BJ (cell line): ENCODE measurements at regions not wholly inside any gene's neighbourhood (a gene's known extent, or its start where the extent isn't known, plus 50 kb on each side); places are given as distances from the start of the nearest gene placed in this dataset.
"Not testable (repeated sequence)": the region's sequence is repeated elsewhere in the genome, so short reads cannot be mapped to it uniquely, and the experiment has no call there.

Experiments
- CTCF ChIA-PET: fragments of 350-600 bp; formaldehyde crosslinking; extraction: SDS; loops from one replicate; lab custom pipeline; 2021; ENCODE audit warnings: antibody characterized with exemption, inconsistent platforms; lab: Yijun Ruan, JAX
- POLR2A ChIA-PET: fragments of 300-600 bp; sonication (Branson Sonifier 250); formaldehyde crosslinking; extraction: SDS; loops from one replicate; lab custom pipeline; 2021; ENCODE audit warnings: antibody characterized with exemption; lab: Charles Lee
- DNase-seq: peaks from one replicate; pipeline ENCODE4 v3.0.0-alpha.2; 2011; ENCODE audit warnings: low read depth
- H3K27me3 ChIP-seq: 2 replicates; pipeline ENCODE4 v1.6.0; 2011; ENCODE audit warnings: low read length; ENCODE audit not compliant: control insufficient read depth, insufficient read depth
- H3K36me3 ChIP-seq: 2 replicates; pipeline ENCODE4 v1.5.1; 2011; ENCODE audit warnings: low read length; ENCODE audit not compliant: control insufficient read depth, insufficient read depth
- H3K4me3 ChIP-seq: 2 replicates; pipeline ENCODE4 v1.5.1; 2011; ENCODE audit warnings: low read depth, mild to moderate bottlenecking, control low read depth, low read length
- TF ChIP-seq, protein P1 (sequence below): IDR thresholded peaks from 2 replicates; pipeline ENCODE4 v1.5.1; 2011; ENCODE audit warnings: low read depth, mild to moderate bottlenecking, control low read depth, inconsistent platforms, low read length, moderate library complexity; ENCODE audit not compliant: insufficient read depth

DNA sequence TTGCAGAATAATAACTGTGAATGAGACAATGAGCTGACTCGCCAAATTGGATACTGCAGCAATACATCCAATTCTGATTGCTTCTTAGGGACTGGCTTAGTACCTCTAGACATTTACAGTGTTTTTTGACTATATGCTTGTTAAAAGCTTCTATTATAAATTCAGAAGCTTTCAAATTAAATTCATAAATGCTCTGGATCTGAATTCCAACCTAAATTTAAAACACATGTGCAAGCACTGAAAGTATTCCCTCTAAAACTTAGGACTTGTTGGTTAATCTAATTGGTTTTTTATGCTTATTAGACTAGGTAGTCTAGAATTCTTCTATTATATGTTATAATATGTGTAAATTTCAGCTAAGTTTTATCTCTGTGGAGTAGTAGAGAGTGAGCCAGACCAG is 306.9 kb downstream of the CPS1 start:
- ChIA-PET POLR2A (no interaction called here), CTCF (no interaction called here)
- Histone ChIP-seq H3K36me3 (no peaks in the 10 kb centered on the region), H3K4me3 (no peak overlapping the region), H3K27me3 (no peaks in the 10 kb centered on the region)
- DNase-seq, result no peak
- TF ChIP-seq, protein P1, sequence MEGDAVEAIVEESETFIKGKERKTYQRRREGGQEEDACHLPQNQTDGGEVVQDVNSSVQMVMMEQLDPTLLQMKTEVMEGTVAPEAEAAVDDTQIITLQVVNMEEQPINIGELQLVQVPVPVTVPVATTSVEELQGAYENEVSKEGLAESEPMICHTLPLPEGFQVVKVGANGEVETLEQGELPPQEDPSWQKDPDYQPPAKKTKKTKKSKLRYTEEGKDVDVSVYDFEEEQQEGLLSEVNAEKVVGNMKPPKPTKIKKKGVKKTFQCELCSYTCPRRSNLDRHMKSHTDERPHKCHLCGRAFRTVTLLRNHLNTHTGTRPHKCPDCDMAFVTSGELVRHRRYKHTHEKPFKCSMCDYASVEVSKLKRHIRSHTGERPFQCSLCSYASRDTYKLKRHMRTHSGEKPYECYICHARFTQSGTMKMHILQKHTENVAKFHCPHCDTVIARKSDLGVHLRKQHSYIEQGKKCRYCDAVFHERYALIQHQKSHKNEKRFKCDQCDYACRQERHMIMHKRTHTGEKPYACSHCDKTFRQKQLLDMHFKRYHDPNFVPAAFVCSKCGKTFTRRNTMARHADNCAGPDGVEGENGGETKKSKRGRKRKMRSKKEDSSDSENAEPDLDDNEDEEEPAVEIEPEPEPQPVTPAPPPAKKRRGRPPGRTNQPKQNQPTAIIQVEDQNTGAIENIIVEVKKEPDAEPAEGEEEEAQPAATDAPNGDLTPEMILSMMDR, result no peak

DNA sequence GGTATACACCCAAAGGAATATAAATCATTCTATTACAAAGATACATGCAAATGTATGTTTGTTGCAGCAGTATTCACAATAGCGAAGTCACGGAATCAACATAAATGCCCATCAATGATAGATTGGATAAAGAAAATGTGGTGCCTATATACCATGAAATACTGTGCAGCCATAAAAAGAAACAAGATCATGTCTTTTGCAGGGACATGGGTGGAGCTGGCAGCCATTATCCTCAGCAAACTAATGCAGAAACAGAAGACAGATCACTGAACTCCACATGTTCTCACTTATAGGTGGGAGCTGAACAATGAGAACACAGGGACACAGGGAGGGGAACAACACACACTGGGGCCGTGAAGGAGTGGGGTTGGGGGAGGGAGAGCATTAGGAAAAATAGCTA is 315.2 kb downstream of the CPS1 start:
- H3K36me3 ChIP-seq, POLR2A ChIA-PET, H3K27me3 ChIP-seq, CTCF ChIA-PET, DNase-seq, H3K4me3 ChIP-seq: not testable (repeated sequence)

- ChIA-PET CTCF (no interaction called here), POLR2A (no interaction called here)
- no peak for DNase-seq
- Histone ChIP-seq H3K36me3 (no peaks in the 10 kb centered on the region), H3K27me3 (no peaks in the 10 kb centered on the region), H3K4me3 (no peak overlapping the region)
- TF ChIP-seq, protein P1, result no peak
These were observed 317.2 kb downstream of the CPS1 start for GRCh38 chr2:210873631-210874030.

- Histone ChIP-seq H3K27me3 (no peaks in the 10 kb centered on the region), H3K36me3 (no peaks in the 10 kb centered on the region), H3K4me3 (no peak overlapping the region)
- TF ChIP-seq, protein P1, result no peak
- CTCF ChIA-PET, result no interaction called here
- DNase-seq, result no peak
- POLR2A ChIA-PET, result no interaction called here
These were observed 327.8 kb downstream of the CPS1 start for GRCh38 chr2:210884227-210884626.

- TF ChIP-seq, protein P1, result no peak
- DNase-seq, result no peak
- POLR2A ChIA-PET, result no interaction called here
- no peak overlapping the region for H3K4me3 ChIP-seq
- no peaks in the 10 kb centered on the region for H3K36me3 ChIP-seq
- no peaks in the 10 kb centered on the region for H3K27me3 ChIP-seq
- CTCF ChIA-PET, result no interaction called here
These were observed 331.6 kb downstream of the CPS1 start for GRCh38 chr2:210888035-210888434.

DNA sequence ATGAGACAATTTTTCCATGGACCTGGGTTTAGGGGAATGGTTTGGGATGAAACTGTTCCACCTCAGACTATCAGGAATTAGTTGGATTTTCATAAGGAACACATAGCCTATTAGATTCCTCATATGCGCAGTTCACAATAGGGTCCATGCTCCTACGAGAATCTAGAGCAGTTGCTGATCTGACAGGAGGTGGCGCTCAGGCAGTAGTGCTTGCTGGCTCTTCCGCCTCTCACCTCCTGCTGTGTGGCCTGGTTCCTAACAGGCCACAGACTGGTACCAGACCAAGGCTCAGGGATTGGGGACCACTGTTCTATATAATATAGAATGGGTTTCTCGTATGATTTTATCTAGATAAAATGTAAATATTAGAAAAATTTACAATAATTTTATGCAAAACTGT is 338.7 kb downstream of the CPS1 start:
- Histone ChIP-seq H3K27me3 (no peaks in the 10 kb centered on the region), H3K36me3 (no peaks in the 10 kb centered on the region), H3K4me3 (no peak overlapping the region)
- DNase-seq, result no peak
- CTCF ChIA-PET, result no interaction called here
- POLR2A ChIA-PET, result no interaction called here
- TF ChIP-seq, protein P1, result no peak
